ENCODE measurements at regions not wholly inside any gene's neighbourhood (a gene's known extent, or its start where the extent isn't known, plus 50 kb on each side); places are given as distances from the start of the nearest gene placed in this dataset.

DNA sequence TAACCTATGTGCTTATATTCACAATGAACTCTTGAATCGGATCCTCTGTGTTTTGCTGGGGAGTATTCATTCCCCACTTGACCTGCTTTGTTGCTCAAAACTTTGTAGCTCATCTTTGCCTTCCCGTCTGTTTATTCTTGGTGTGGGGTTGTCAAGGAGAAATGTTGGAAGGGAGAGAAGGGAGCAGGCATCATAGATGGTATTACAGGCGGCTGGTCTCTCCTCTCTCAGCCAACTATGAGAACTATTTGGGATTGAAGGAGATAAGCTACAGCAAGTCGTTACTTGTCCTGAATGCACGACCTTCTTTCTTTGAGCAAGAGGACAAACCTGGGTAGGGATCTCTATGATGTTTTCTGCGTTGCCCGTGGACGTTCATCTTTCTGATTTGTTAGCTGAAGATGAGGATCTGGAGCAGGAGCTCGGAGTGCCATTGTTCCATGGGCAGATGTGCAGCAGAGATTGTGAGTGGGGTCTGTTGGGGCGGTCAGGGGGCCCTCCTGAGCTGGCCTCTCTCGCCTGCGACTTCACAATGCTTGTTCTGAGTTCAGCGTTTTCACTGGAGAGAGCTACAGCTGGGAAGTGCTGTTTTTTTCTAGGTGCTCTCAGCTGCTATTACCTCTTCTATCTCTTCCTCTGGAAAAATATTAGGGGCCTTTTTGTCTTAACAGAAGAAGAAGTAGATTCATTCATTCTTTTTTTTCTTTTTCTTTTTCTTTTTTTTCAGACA, 126.9 kb upstream of the KLF6 start:
- H3K27ac Mint-ChIP-seq: no peak overlapping the region
- CTCF ChIA-PET: interaction anchor here (1.1 kb wide), 1 partner anchor 38 kb away, joined by 3 read pairs; no protein-coding TSS in a partner anchor
- TF ChIP-seq, protein P1, sequence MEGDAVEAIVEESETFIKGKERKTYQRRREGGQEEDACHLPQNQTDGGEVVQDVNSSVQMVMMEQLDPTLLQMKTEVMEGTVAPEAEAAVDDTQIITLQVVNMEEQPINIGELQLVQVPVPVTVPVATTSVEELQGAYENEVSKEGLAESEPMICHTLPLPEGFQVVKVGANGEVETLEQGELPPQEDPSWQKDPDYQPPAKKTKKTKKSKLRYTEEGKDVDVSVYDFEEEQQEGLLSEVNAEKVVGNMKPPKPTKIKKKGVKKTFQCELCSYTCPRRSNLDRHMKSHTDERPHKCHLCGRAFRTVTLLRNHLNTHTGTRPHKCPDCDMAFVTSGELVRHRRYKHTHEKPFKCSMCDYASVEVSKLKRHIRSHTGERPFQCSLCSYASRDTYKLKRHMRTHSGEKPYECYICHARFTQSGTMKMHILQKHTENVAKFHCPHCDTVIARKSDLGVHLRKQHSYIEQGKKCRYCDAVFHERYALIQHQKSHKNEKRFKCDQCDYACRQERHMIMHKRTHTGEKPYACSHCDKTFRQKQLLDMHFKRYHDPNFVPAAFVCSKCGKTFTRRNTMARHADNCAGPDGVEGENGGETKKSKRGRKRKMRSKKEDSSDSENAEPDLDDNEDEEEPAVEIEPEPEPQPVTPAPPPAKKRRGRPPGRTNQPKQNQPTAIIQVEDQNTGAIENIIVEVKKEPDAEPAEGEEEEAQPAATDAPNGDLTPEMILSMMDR (IDR thresholded peaks at IDR 0.05): no peak
- no peaks in the 10 kb centered on the region for H3K36me3 Mint-ChIP-seq (ENCODE audit: low read depth)
- no peak for DNase-seq
- no peaks in the 10 kb centered on the region for H3K4me1 Mint-ChIP-seq (ENCODE audit: low read depth)
- H3K4me3 Mint-ChIP-seq: no peak overlapping the region
- no peaks in the 10 kb centered on the region for H3K9me3 Mint-ChIP-seq
- no peak for ATAC-seq
- intact Hi-C loops (cut with micrococcal nuclease): no loop called here
- POLR2A ChIA-PET: no interaction called here
- no peaks in the 10 kb centered on the region for H3K27me3 Mint-ChIP-seq

DNA sequence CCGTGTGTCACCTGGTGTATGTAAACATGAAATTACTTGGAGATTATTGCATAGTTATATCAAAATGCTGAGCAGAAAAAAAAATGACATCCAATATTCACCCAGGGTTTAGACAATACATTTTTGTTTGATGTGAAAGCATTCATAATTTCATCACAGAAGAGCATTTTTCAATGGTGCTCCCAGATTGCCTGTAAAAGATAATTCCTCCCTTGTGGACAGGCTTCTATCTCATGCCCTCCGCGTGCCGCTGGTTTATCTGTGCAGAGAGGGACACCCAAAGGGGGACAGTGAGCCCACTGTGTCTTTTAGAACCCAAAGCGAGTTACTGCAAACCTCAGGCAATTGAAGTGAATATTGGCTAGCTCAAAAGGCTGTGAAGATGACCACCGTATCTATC, 126.2 kb upstream of the KLF6 start:
- ChIA-PET POLR2A (no interaction called here), CTCF (no interaction called here)
- TF ChIP-seq, protein P1 (IDR thresholded peaks at IDR 0.05): no peak
- no peaks in the 10 kb centered on the region for H3K27me3 Mint-ChIP-seq
- no peaks in the 10 kb centered on the region for H3K9me3 Mint-ChIP-seq
- H3K36me3 Mint-ChIP-seq (ENCODE audit: low read depth): no peaks in the 10 kb centered on the region
- H3K4me1 Mint-ChIP-seq (ENCODE audit: low read depth): no peaks in the 10 kb centered on the region
- ATAC-seq: no peak
- H3K27ac Mint-ChIP-seq: no peak overlapping the region
- H3K4me3 Mint-ChIP-seq: no peak overlapping the region
- intact Hi-C loops (cut with micrococcal nuclease): no loop called here
- DNase-seq: no peak

DNA sequence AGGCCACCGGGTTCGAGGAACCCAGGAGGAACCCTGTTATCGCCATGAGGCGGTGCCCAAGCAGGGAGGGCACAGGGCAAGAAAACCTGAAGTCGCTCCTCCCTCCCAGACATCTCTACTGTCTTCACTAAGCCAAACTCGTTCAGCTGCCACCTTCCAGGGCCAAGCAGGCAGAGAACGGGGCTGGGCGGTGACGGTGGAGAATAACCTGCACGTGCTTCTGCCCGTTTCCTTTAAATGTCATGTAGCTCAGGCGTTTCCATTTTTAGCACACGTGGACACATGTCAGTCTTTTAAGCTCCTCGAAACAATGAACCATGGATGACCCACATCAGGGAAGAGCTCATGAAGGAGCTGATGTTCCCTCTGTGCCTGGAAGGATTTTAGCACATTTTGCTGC, 124.3 kb upstream of the KLF6 start:
- Mint-ChIP-seq H3K4me3 (no peak overlapping the region), H3K4me1 (ENCODE audit: low read depth) (no peaks in the 10 kb centered on the region), H3K27me3 (no peaks in the 10 kb centered on the region), H3K9me3 (peaks cover 2% of the 10 kb centered on the region), H3K36me3 (ENCODE audit: low read depth) (no peaks in the 10 kb centered on the region), H3K27ac (no peak overlapping the region)
- TF ChIP-seq, protein P1 (IDR thresholded peaks at IDR 0.05): no peak
- CTCF ChIA-PET: no interaction called here
- ATAC-seq (no peak), DNase-seq (no peak)
- POLR2A ChIA-PET: interaction anchor here (1.7 kb wide), 1 partner anchor 124 kb away, joined by 8 read pairs; the partner anchor contains the start of gene KLF6
- intact Hi-C loops (cut with micrococcal nuclease): no loop called here

DNA sequence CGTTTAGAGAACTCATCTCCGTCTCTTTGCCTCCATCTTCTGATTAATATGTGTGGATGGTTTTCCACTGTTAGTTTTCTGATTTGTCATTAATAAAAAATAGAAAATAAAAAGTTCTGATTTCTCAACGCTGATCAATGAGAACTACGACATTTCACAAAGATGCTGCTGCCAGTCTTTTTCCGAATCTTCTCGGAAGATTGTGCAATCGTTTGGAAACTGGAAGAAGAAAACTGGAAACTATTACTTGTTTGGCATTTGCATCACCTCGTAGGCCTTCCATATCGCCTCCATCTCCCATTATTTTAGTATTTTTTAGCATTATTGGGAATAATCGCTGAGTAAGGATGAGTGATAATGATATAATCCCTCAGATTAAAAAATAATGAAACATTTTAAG, 123.2 kb upstream of the KLF6 start:
- ChIA-PET POLR2A (no interaction called here), CTCF (no interaction called here)
- ATAC-seq: no peak
- Mint-ChIP-seq H3K4me1 (ENCODE audit: low read depth) (peaks cover 3% of the 10 kb centered on the region), H3K27ac (no peak overlapping the region), H3K9me3 (peaks cover 2% of the 10 kb centered on the region), H3K27me3 (no peaks in the 10 kb centered on the region), H3K36me3 (ENCODE audit: low read depth) (no peaks in the 10 kb centered on the region), H3K4me3 (no peak overlapping the region)
- no peak for DNase-seq
- TF ChIP-seq, protein P1 (IDR thresholded peaks at IDR 0.05): no peak
- intact Hi-C loops (cut with micrococcal nuclease): no loop called here

DNA sequence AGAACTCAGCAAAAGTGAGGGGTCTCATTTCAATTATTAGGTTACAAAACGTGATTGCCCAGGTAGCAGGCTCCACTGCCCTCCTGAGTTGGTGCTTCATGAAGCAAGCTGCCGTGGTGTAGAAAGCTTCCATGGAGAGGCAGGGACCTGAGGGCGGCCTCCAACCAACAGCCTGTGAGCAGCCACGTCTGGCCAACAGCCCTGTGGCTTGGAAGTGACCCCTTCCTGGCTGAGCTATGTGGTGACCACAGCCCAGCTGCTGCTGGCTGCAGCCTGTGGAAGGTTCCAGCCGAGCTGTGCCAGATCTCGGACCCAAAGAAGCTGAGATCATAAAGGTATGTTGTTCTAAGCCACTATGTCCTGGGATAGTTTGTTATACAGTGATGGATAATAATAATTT, 122.5 kb upstream of the KLF6 start:
- no peak for ATAC-seq
- no peak for DNase-seq
- Mint-ChIP-seq H3K9me3 (peaks cover 2% of the 10 kb centered on the region), H3K27me3 (no peaks in the 10 kb centered on the region), H3K4me1 (ENCODE audit: low read depth) (peaks cover 9% of the 10 kb centered on the region), H3K27ac (no peak overlapping the region), H3K4me3 (no peak overlapping the region), H3K36me3 (ENCODE audit: low read depth) (no peaks in the 10 kb centered on the region)
- ChIA-PET POLR2A (interaction anchor here (0.6 kb wide), 1 partner anchor 54 kb away, joined by 3 read pairs; no protein-coding TSS in a partner anchor), CTCF (interaction anchor here (0.6 kb wide), 1 partner anchor 234 kb away, joined by 3 read pairs; no protein-coding TSS in a partner anchor)
- TF ChIP-seq, protein P1 (IDR thresholded peaks at IDR 0.05): no peak
- intact Hi-C loops (cut with micrococcal nuclease): no loop called here
